Heart left ventricle (tissue), 13 donors: ENCODE measurements at regions not wholly inside any gene's neighbourhood (a gene's known extent, or its start where the extent isn't known, plus 50 kb on each side); places are given as distances from the start of the nearest gene placed in this dataset.

Experiments used
- POLR2A ChIP-seq, 2 donors: fragments of 450-650 bp; IDR thresholded peaks; one replicate each; pipeline ENCODE4 v1.6.1; 2017; ENCODE audit warnings: antibody characterized with exemption in 2 of 2, mild to moderate bottlenecking in 2 of 2, moderate library complexity in 2 of 2
- TF ChIP-seq, protein P1 (sequence below), 12 donors: fragments of 200-600 bp; sonication (generic) in 4 of 12; IDR thresholded peaks; one replicate each; pipeline versions ENCODE4 v1.5.0 to v1.8.0; 2018 to 2022; ENCODE audit warnings: antibody characterized with exemption in 12 of 12, mild to moderate bottlenecking in 5 of 12
- donor health status: ischemic (EF 13 %, LVEDD 7.1; RV severe dilation, severe dysfunction).
- donor health status: DM: no; HTN: yes; CAD: no.
- donor health status: DM: no; HTN: no; CAD: no.
- donor health status: ischemic (EF 25% LVEDD 6.9; RV normal size, moderate dysfunction).
- donor health status: ischemic (EF 25% LVEDD 5.7; RV mildly dilated, moderate dysfunction).
- donor health status: ischemic (EF 35%, LVEDD 5.7; RV mildly dilated, moderate dysfunction).
- donor health status: nonischemic (EF 11% LVEDD 7.7; RV severe dilation, severe dysfunction).
- donor health status: DM: yes; HTN: yes; CAD: no.
- donor health status: PGD.
- donor health status: ischemic (EF 29% LVEDD 5.4; RV normal size, mild dysfunction).
- donor health status: nonischemic (EF 23%, LVEDD 6.1; RV moderate dilation, normal function).

DNA sequence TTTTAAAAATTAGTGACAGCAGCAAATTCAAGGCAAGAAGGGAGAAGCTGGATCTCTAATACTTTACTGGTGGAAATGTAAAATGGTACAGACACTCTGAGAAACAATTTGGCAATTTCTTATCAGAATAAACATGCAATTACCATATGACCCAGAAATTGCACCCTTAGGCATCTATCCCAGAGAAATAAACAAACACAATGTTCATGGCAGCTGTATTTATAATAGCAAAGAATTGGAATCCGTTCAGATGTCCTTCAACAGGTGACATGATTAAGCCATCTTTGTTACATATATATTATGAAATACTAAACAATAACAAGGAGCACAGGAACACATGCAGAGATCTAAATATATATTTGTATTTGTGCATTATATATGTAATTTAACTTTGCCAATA lies 756.5 kb downstream of the SLITRK1 start:
- TF ChIP-seq, protein P1, sequence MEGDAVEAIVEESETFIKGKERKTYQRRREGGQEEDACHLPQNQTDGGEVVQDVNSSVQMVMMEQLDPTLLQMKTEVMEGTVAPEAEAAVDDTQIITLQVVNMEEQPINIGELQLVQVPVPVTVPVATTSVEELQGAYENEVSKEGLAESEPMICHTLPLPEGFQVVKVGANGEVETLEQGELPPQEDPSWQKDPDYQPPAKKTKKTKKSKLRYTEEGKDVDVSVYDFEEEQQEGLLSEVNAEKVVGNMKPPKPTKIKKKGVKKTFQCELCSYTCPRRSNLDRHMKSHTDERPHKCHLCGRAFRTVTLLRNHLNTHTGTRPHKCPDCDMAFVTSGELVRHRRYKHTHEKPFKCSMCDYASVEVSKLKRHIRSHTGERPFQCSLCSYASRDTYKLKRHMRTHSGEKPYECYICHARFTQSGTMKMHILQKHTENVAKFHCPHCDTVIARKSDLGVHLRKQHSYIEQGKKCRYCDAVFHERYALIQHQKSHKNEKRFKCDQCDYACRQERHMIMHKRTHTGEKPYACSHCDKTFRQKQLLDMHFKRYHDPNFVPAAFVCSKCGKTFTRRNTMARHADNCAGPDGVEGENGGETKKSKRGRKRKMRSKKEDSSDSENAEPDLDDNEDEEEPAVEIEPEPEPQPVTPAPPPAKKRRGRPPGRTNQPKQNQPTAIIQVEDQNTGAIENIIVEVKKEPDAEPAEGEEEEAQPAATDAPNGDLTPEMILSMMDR (IDR thresholded peaks at IDR 0.05), result no peak
- no peak for TF ChIP-seq POLR2A (IDR thresholded peaks at IDR 0.05)
